Vagina (tissue), 2 donors: ENCODE measurements at regions not wholly inside any gene's neighbourhood (a gene's known extent, or its start where the extent isn't known, plus 50 kb on each side); places are given as distances from the start of the nearest gene placed in this dataset.

Source experiments
- DNase-seq, 2 donors: peaks; one replicate each; pipeline ENCODE4 v3.0.0-alpha.2; 2017; ENCODE audit errors: extremely low spot score in 2 of 2
- H3K27ac ChIP-seq: fragments of 200-600 bp; sonication (generic); one replicate; pipeline ENCODE4 v1.5.1; 2019
- H3K27me3 ChIP-seq: fragments of 200-600 bp; sonication (generic); one replicate; pipeline ENCODE4 v1.5.1; 2019
- H3K36me3 ChIP-seq, 2 donors: fragments of 200-600 bp; sonication (generic); one replicate each; pipeline ENCODE4 v1.5.1; 2017 to 2019
- H3K4me1 ChIP-seq: fragments of 200-600 bp; sonication (generic); one replicate; pipeline ENCODE4 v1.5.1; 2019
- H3K4me3 ChIP-seq, 2 donors: fragments of 200-600 bp; sonication (generic); 1 replicate in 1 of 2; 2 replicates in 1 of 2; pipeline ENCODE4 v1.5.1; 2016 to 2019
- H3K9me3 ChIP-seq: fragments of 200-600 bp; sonication (generic); one replicate; pipeline ENCODE4 v1.5.1; 2019
- POLR2A ChIP-seq, 2 donors: fragments of 450-650 bp; IDR thresholded peaks; one replicate each; pipeline ENCODE4 v1.6.1; 2017; ENCODE audit warnings: antibody characterized with exemption in 2 of 2, mild to moderate bottlenecking in 2 of 2, moderate library complexity in 2 of 2
- POLR2AphosphoS5 ChIP-seq, 2 donors: sonication (generic); formaldehyde crosslinking; IDR thresholded peaks; one replicate each; pipeline ENCODE4 v1.9.0; 2017; ENCODE audit warnings: antibody characterized with exemption in 2 of 2, mild to moderate bottlenecking in 2 of 2, low read depth in 1 of 2; ENCODE audit not compliant: insufficient read depth in 1 of 2
- intact Hi-C: fragments of 100-400 bp; cut with DNase I; formaldehyde crosslinking; loops from one replicate; pipeline ENCODE4 v1.15.1; 2023
- TF ChIP-seq, protein P1 (sequence below), 3 experiments: fragments of 450-650 bp in 2 of 3; fragments of 200-600 bp in 1 of 3; sonication (generic) in 1 of 3; IDR thresholded peaks; one replicate each; pipeline ENCODE4 v1.5.1; 2017 to 2019; ENCODE audit warnings: antibody characterized with exemption in 3 of 3, mild to moderate bottlenecking in 2 of 3, moderate library complexity in 2 of 3

- Histone ChIP-seq H3K36me3 (no peaks in the 10 kb centered on the region), H3K4me1 (no peaks in the 10 kb centered on the region), H3K4me3 (peak overlapping the region in 1 of 2 donors; percentile 9), H3K27ac (no peak overlapping the region), H3K9me3 (no peaks in the 10 kb centered on the region), H3K27me3 (no peaks in the 10 kb centered on the region)
- TF ChIP-seq POLR2AphosphoS5 (IDR thresholded peaks at IDR 0.05; ENCODE audit: insufficient read depth in 1 of 2, low read depth in 1 of 2) (no peak), POLR2A (IDR thresholded peaks at IDR 0.05) (no peak)
- TF ChIP-seq, protein P1, sequence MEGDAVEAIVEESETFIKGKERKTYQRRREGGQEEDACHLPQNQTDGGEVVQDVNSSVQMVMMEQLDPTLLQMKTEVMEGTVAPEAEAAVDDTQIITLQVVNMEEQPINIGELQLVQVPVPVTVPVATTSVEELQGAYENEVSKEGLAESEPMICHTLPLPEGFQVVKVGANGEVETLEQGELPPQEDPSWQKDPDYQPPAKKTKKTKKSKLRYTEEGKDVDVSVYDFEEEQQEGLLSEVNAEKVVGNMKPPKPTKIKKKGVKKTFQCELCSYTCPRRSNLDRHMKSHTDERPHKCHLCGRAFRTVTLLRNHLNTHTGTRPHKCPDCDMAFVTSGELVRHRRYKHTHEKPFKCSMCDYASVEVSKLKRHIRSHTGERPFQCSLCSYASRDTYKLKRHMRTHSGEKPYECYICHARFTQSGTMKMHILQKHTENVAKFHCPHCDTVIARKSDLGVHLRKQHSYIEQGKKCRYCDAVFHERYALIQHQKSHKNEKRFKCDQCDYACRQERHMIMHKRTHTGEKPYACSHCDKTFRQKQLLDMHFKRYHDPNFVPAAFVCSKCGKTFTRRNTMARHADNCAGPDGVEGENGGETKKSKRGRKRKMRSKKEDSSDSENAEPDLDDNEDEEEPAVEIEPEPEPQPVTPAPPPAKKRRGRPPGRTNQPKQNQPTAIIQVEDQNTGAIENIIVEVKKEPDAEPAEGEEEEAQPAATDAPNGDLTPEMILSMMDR (IDR thresholded peaks at IDR 0.05), result no peak
- DNase-seq, result no peak
- intact Hi-C loops, result no loop called here
Observed at GRCh38 chr6:168247443-168248147, 72.0 kb downstream of the DACT2 start.

- H3K36me3 ChIP-seq, result no peaks in the 10 kb centered on the region
- H3K4me1 ChIP-seq, result no peaks in the 10 kb centered on the region
- DNase-seq, result no peak
- H3K27ac ChIP-seq, result no peak overlapping the region
- H3K9me3 ChIP-seq, result no peaks in the 10 kb centered on the region
- H3K27me3 ChIP-seq, result no peaks in the 10 kb centered on the region
- H3K4me3 ChIP-seq, result no peak overlapping the region
- TF ChIP-seq POLR2A (IDR thresholded peaks at IDR 0.05) (no peak), POLR2AphosphoS5 (IDR thresholded peaks at IDR 0.05; ENCODE audit: insufficient read depth in 1 of 2, low read depth in 1 of 2) (no peak)
- intact Hi-C loops, result no loop called here
Observed at GRCh38 chr6:168244961-168245551, 74.5 kb downstream of the DACT2 start.

DNA sequence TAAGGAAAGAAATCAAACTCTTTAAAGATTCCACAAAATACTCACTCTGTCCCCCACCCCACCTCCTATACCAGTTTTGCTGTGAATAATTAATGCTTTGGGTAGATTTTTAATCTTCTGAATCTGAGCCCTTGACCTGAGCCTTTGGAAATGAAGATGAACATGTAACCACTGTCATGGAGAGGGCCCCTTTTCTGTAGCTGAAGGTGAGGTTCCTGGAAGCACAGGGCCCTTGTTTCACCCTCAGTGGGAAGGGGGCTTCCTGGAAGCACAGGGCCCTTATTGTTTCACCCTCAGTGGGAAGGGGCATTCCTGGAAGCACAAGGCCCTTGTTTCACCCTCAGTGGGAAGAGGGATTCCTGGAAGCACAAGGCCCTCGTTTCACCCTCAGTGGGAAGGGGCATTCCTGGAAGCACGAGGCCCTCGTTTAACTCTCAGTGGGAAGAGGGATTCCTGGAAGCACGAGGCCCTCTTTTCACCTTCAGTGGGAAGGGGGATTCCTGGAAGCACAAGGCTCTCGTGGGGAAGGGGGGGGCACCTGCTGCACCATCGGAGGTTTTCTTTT is 75.7 kb downstream of the DACT2 start:
- Histone ChIP-seq H3K27ac (no peak overlapping the region), H3K9me3 (no peaks in the 10 kb centered on the region), H3K4me1 (no peaks in the 10 kb centered on the region), H3K36me3 (no peaks in the 10 kb centered on the region), H3K4me3 (no peak overlapping the region), H3K27me3 (no peaks in the 10 kb centered on the region)
- intact Hi-C loops, result no loop called here
- no peak for DNase-seq
- no peak for TF ChIP-seq POLR2A (IDR thresholded peaks at IDR 0.05)
- no peak for TF ChIP-seq POLR2AphosphoS5 (IDR thresholded peaks at IDR 0.05; ENCODE audit: insufficient read depth in 1 of 2, low read depth in 1 of 2)
- TF ChIP-seq, protein P1 (IDR thresholded peaks at IDR 0.05), result no peak

DNA sequence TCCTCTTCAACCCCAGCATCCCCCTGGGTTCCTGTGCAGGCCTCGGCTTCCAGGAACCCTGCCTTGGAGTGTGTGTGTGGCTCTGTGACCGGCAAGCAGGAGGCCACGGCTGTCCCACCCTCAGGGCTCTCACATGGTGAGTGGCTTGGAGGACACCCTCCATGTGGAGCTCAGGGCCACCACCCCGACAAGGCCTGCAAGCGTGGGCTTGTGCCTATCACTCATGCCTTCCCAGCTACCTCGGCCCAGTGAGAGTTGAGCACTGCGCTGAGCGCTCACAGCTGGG is 76.7 kb downstream of the DACT2 start:
- H3K4me3 ChIP-seq, result no peak overlapping the region

GRCh38 chr6:168242111-168242939 is 77.3 kb downstream of the DACT2 start:
- no peak for TF ChIP-seq POLR2A (IDR thresholded peaks at IDR 0.05)
- TF ChIP-seq POLR2AphosphoS5 (IDR thresholded peaks at IDR 0.05; ENCODE audit: insufficient read depth in 1 of 2, low read depth in 1 of 2), result no peak
- TF ChIP-seq, protein P1 (IDR thresholded peaks at IDR 0.05), result no peak
- H3K27me3 ChIP-seq, result no peaks in the 10 kb centered on the region
- no peak overlapping the region for H3K4me3 ChIP-seq
- no peaks in the 10 kb centered on the region for H3K9me3 ChIP-seq
- H3K36me3 ChIP-seq, result no peaks in the 10 kb centered on the region
- DNase-seq, result no peak
- H3K4me1 ChIP-seq, result no peaks in the 10 kb centered on the region
- no peak overlapping the region for H3K27ac ChIP-seq
- intact Hi-C loops, result no loop called here

More for the DNA sequence above, 76.7 kb downstream of the DACT2 start:
- no peak for DNase-seq
- TF ChIP-seq POLR2A (IDR thresholded peaks at IDR 0.05), result no peak
- TF ChIP-seq, protein P1 (IDR thresholded peaks at IDR 0.05), result no peak
- no peak for TF ChIP-seq POLR2AphosphoS5 (IDR thresholded peaks at IDR 0.05; ENCODE audit: insufficient read depth in 1 of 2, low read depth in 1 of 2)
- H3K27ac ChIP-seq, result no peak overlapping the region
- no peaks in the 10 kb centered on the region for H3K27me3 ChIP-seq
- intact Hi-C loops, result no loop called here
- H3K4me1 ChIP-seq, result no peaks in the 10 kb centered on the region
- H3K9me3 ChIP-seq, result no peaks in the 10 kb centered on the region
- no peaks in the 10 kb centered on the region for H3K36me3 ChIP-seq
